HepG2 (cell line): ENCODE measurements at regions not wholly inside any gene's neighbourhood (a gene's known extent, or its start where the extent isn't known, plus 50 kb on each side); places are given as distances from the start of the nearest gene placed in this dataset.

Source experiments
- ATF2 ChIP-seq: sonication (generic); formaldehyde crosslinking; IDR thresholded peaks from 2 replicates; pipeline ENCODE4 v1.4.0; 2020; ENCODE audit warnings: missing genetic modification reagents
- CEBPG ChIP-seq: IDR thresholded peaks from 2 replicates; pipeline ENCODE4 v1.6.1; 2016
- CREM ChIP-seq, 2 experiments: sonication (generic) in 1 of 2; formaldehyde crosslinking in 1 of 2; IDR thresholded peaks; 2 replicates each; pipeline versions ENCODE4 v1.4.0 to v1.6.1; 2016 to 2020; ENCODE audit warnings: antibody characterized with exemption in 1 of 2, mild to moderate bottlenecking in 1 of 2, missing genetic modification reagents in 1 of 2
- HMGXB4 ChIP-seq, 2 experiments: sonication (generic) in 1 of 2; formaldehyde crosslinking in 1 of 2; IDR thresholded peaks; 2 replicates each; pipeline versions ENCODE4 v1.4.0 to v1.6.1; 2018 to 2020; ENCODE audit warnings: missing genetic modification reagents in 2 of 2, borderline replicate concordance in 1 of 2, low read depth in 1 of 2, mild to moderate bottlenecking in 1 of 2, missing biosample characterization in 1 of 2
- KLF16 ChIP-seq, 2 experiments: sonication (generic) in 1 of 2; formaldehyde crosslinking in 1 of 2; IDR thresholded peaks; 2 replicates each; pipeline versions ENCODE4 v1.6.1 to v1.8.0; 2016 to 2023; ENCODE audit warnings: missing genetic modification reagents in 2 of 2, missing compliant biosample characterization in 1 of 2
- MIXL1 ChIP-seq: IDR thresholded peaks from 2 replicates; pipeline ENCODE4 v1.6.1; 2016
- NR2F6 ChIP-seq, 2 experiments: IDR thresholded peaks; 2 replicates each; pipeline ENCODE4 v1.6.1; 2016; ENCODE audit warnings: antibody characterized with exemption in 1 of 2, mild to moderate bottlenecking in 1 of 2
- NRL ChIP-seq: sonication (generic); formaldehyde crosslinking; IDR thresholded peaks from 2 replicates; pipeline ENCODE4 v1.5.0; 2020; ENCODE audit warnings: missing genetic modification reagents, mild to moderate bottlenecking, moderate library complexity, borderline replicate concordance
- PAXIP1 ChIP-seq: sonication (generic); formaldehyde crosslinking; conservative IDR thresholded peaks from 2 replicates; pipeline ENCODE4 v1.4.0; 2020; ENCODE audit warnings: mild to moderate bottlenecking, missing genetic modification reagents, moderate library complexity
- POGZ ChIP-seq: sonication (generic); formaldehyde crosslinking; IDR thresholded peaks from 2 replicates; pipeline ENCODE4 v1.4.0; 2020; ENCODE audit warnings: mild to moderate bottlenecking, missing genetic modification reagents
- SMAD3 ChIP-seq: sonication (generic); formaldehyde crosslinking; IDR thresholded peaks from 2 replicates; pipeline ENCODE4 v1.4.0; 2020; ENCODE audit warnings: missing genetic modification reagents
- SSRP1 ChIP-seq: IDR thresholded peaks from 2 replicates; pipeline ENCODE4 v1.6.1; 2016; ENCODE audit warnings: control low read depth
- TMF1 ChIP-seq: sonication (generic); formaldehyde crosslinking; IDR thresholded peaks from 2 replicates; pipeline ENCODE4 v1.8.1; 2022; ENCODE audit warnings: low read depth, missing genetic modification reagents
- ZNF567 ChIP-seq: sonication (generic); formaldehyde crosslinking; IDR thresholded peaks from 2 replicates; pipeline ENCODE4 v1.8.1; 2023; ENCODE audit warnings: mild to moderate bottlenecking, missing genetic modification reagents, borderline replicate concordance
- ZNF646 ChIP-seq: sonication (generic); formaldehyde crosslinking; IDR thresholded peaks from 2 replicates; pipeline ENCODE4 v1.9.0; 2021; ENCODE audit warnings: mild to moderate bottlenecking, missing genetic modification reagents
- ZNF652 ChIP-seq: IDR thresholded peaks from 2 replicates; pipeline ENCODE4 v1.6.1; 2016; ENCODE audit warnings: low read depth, borderline replicate concordance

GRCh38 chr6:137660296-137660731 lies 166.1 kb upstream of the OLIG3 start (continued):
- TF ChIP-seq PAXIP1 (CRISPR knock-in tag): peak; percentile 74
- 0 out of 2 replicates have a peak, but pooled peaks have one; percentile 3 for TF ChIP-seq CEBPG
- peak; percentile 97 for TF ChIP-seq ZNF652 (CRISPR knock-in tag)
- no peak for TF ChIP-seq TMF1 (CRISPR knock-in tag)
- TF ChIP-seq MIXL1 (CRISPR knock-in tag): peak; percentile 9; the same call in 1 of the 2 replicates
- no peak for TF ChIP-seq ZNF646 (CRISPR knock-in tag)
- 0 out of 2 replicates have a peak, but pooled peaks have one; percentile 45 for TF ChIP-seq POGZ (CRISPR knock-in tag)
- TF ChIP-seq ZNF567 (CRISPR knock-in tag): no peak
- 0 out of 4 replicates have a peak, but pooled peaks of 1 of the 2 experiments have one; percentile 7 for TF ChIP-seq HMGXB4 (CRISPR knock-in tag; IDR thresholded peaks at IDR 0.05; ENCODE audit: borderline replicate concordance in 1 of 2, low read depth in 1 of 2)
- peak in 1 of 2 experiments; percentile 48; a peak in 1 of 4 replicates for TF ChIP-seq KLF16 (CRISPR knock-in tag; IDR thresholded peaks at IDR 0.05)
- no peak for TF ChIP-seq NRL (CRISPR knock-in tag)
- peak; percentile 43; the same call in 1 of the 2 replicates for TF ChIP-seq CREM (IDR thresholded peaks at IDR 0.05)
- TF ChIP-seq CREM (CRISPR knock-in tag; IDR thresholded peaks at IDR 0.05): no peak
- TF ChIP-seq ATF2: 0 out of 2 replicates have a peak, but pooled peaks have one; percentile 22
- no peak for TF ChIP-seq NR2F6 (IDR thresholded peaks at IDR 0.05)
- TF ChIP-seq NR2F6 (CRISPR knock-in tag; IDR thresholded peaks at IDR 0.05): no peak
- TF ChIP-seq SMAD3: 0 out of 2 replicates have a peak, but pooled peaks have one; percentile 44
- TF ChIP-seq SSRP1: no peak
